ENCODE measurements at regions not wholly inside any gene's neighbourhood (a gene's known extent, or its start where the extent isn't known, plus 50 kb on each side); places are given as distances from the start of the nearest gene placed in this dataset.

- no TSS peak for BruUV-seq (replicated peaks)
- no peaks in the 10 kb centered on the region for H3K27me3 ChIP-seq (ENCODE audit: control insufficient read depth in 1 of 2, insufficient read depth in 2 of 2, low read length in 2 of 2)
- in situ Hi-C loops (cut with HindIII; ENCODE audit: extremely low pct_ligation_motif_present, low pct_unique_long_range_greater_than_20kb), result no loop called here
These were observed 402.9 kb downstream of the IL20RB start for GRCh38 chr3:137360531-137361201.

More at GRCh38 chr3:137360531-137361201, 402.9 kb downstream of the IL20RB start:
- DNase-seq (ENCODE audit: low spot score) (no peak), ATAC-seq (no peak), FAIRE-seq (no peak)
- ChIA-PET CTCF (ENCODE audit: low intra/inter-chr PET ratio, low total read pairs) (no interaction called here), POLR2A (no interaction called here)
- Histone ChIP-seq H3K4me2 (ENCODE audit: low read depth, low read length) (no peak overlapping the region), H3K9me3 (ENCODE audit: low read length) (peaks cover 27% of the 10 kb centered on the region), H3K4me1 (ENCODE audit: insufficient read depth, low read length) (no peaks in the 10 kb centered on the region), H3K79me2 (ENCODE audit: insufficient read depth, low read length) (no peaks in the 10 kb centered on the region), H3K36me3 (replicated peaks in 1 of 2; ENCODE audit: control insufficient read depth in 1 of 2, insufficient read depth in 2 of 2, low read length in 2 of 2) (no peaks in the 10 kb centered on the region), H2AFZ (ENCODE audit: low read length) (no peak overlapping the region), H4K20me1 (ENCODE audit: insufficient read depth, low read length) (no peaks in the 10 kb centered on the region), H3K4me3 (replicated peaks in 1 of 3; ENCODE audit: insufficient read depth in 1 of 3, low read depth in 2 of 3, low read length in 3 of 3) (no peak overlapping the region), H3K9ac (ENCODE audit: insufficient read depth, low read depth, low read length) (no peak overlapping the region), H3K27ac (ENCODE audit: extremely low read length, insufficient read depth, low read length) (no peak overlapping the region)
- TF ChIP-seq DR1 (CRISPR knock-in tag; IDR thresholded peaks at IDR 0.05), result no peak
- TF ChIP-seq CTCF (CRISPR knock-in tag; IDR thresholded peaks at IDR 0.05), result no peak
- TF ChIP-seq TBX2 (CRISPR knock-in tag; IDR thresholded peaks at IDR 0.05; ENCODE audit: borderline replicate concordance), result no peak
- no peak for TF ChIP-seq ZKSCAN5 (CRISPR knock-in tag; IDR thresholded peaks at IDR 0.05)
- TF ChIP-seq POLR2G (IDR thresholded peaks at IDR 0.05; ENCODE audit: low read depth, low read length), result no peak
- TF ChIP-seq ZNF687 (CRISPR knock-in tag; IDR thresholded peaks at IDR 0.05), result no peak
- TF ChIP-seq ZNF776 (CRISPR knock-in tag; IDR thresholded peaks at IDR 0.05), result no peak
- TF ChIP-seq ZNF20 (CRISPR knock-in tag; IDR thresholded peaks at IDR 0.05), result no peak
- no peak for TF ChIP-seq PTBP1 (IDR thresholded peaks at IDR 0.05; ENCODE audit: low read depth, low read length, poor library complexity, severe bottlenecking)
- TF ChIP-seq ZNF841 (CRISPR knock-in tag; IDR thresholded peaks at IDR 0.05; ENCODE audit: borderline replicate concordance), result no peak
- TF ChIP-seq CEBPG (CRISPR knock-in tag; IDR thresholded peaks at IDR 0.05), result no peak
- no peak for TF ChIP-seq ZNF768 (CRISPR knock-in tag; IDR thresholded peaks at IDR 0.05)
- no peak for TF ChIP-seq SATB2 (CRISPR knock-in tag; IDR thresholded peaks at IDR 0.05)
- no peak for TF ChIP-seq NFE2 (CRISPR knock-in tag; IDR thresholded peaks at IDR 0.05)
- no peak for TF ChIP-seq RAD21 (CRISPR knock-in tag; IDR thresholded peaks at IDR 0.05)
- no peak for TF ChIP-seq ZNF614 (CRISPR knock-in tag; IDR thresholded peaks at IDR 0.05; ENCODE audit: borderline replicate concordance)
- no peak for TF ChIP-seq ZNF790 (CRISPR knock-in tag; IDR thresholded peaks at IDR 0.05; ENCODE audit: borderline replicate concordance)
- intact Hi-C loops (cut with micrococcal nuclease; ENCODE audit: unreplicated experiment), result no loop called here
- 0% methylated on average over 2 of the region's 2 CpGs for WGBS (ENCODE audit: low lambda C conversion rate)

Data from HepG2 (cell line).